ENCODE measurements at regions not wholly inside any gene's neighbourhood (a gene's known extent, or its start where the extent isn't known, plus 50 kb on each side); places are given as distances from the start of the nearest gene placed in this dataset.

DNA sequence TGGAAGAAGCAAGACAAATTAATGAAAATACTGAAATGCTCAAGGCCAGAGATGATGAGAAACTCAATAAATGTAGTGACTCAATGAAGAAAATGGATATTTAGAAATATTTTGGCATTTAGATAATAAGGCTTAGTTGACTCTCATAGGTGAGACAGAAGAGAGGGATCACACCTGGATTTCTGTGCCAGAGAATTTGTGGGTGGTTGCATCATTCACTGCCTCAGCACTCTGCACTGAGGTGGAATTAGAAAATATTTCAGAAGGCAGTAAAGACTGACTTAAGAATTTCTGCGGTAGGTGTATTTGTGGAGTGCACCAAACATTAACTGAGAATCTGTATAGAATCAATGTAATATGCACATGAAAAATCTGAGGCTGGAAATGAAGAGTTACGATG, 848.3 kb upstream of the PCDH9 start:
- DNase-seq, result no peak

DNA sequence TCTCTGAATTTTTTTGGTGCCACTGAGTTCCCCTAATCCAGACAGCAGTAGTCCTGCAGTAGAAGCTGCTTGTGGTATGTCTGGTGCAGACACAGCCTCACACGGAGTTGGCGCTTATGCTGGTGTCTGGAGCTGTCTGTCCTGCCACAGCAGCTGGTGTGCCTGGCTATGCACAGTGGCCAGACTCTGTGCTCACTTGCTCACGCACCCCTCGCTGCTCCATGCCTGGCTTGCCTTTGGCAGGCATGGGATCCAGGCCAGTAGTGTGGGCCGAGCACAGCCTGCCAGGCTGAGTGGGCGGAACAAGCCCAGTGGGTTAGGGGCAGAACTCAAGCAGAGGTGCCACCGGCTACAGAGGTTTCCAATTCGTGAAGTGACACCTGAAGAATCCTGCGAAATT, 845.9 kb upstream of the PCDH9 start:
- DNase-seq, result no peak

DNA sequence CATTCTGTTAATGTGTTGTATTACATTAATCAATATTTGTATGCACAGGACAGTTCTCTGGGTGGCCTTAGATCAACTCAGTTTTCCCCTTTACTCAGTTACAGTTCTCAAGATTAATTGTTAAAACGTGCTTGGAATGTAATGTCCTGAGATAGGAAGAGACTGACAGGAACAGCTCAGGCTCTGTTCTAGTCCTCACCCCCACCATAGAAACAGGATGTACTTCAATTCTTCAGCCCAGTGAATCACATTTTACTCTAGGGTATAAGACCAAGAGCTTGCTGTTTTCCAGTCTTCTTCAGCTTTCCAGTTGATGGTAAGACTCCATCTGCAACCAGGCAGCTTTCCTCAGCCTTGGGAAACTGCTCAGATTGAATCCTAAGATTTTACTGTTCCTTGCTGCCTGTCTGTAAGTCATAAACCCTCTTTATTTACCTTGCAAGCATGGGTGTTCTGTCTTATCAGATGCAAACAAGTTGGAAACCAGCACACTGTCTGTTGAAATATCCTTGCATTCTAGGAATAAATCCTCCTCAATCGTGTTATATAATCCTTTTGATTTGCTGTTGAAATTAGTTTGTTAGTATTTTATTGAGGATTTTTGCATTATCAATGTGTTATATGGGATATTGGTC, 836.9 kb upstream of the PCDH9 start:
- DNase-seq, result no peak

DNA sequence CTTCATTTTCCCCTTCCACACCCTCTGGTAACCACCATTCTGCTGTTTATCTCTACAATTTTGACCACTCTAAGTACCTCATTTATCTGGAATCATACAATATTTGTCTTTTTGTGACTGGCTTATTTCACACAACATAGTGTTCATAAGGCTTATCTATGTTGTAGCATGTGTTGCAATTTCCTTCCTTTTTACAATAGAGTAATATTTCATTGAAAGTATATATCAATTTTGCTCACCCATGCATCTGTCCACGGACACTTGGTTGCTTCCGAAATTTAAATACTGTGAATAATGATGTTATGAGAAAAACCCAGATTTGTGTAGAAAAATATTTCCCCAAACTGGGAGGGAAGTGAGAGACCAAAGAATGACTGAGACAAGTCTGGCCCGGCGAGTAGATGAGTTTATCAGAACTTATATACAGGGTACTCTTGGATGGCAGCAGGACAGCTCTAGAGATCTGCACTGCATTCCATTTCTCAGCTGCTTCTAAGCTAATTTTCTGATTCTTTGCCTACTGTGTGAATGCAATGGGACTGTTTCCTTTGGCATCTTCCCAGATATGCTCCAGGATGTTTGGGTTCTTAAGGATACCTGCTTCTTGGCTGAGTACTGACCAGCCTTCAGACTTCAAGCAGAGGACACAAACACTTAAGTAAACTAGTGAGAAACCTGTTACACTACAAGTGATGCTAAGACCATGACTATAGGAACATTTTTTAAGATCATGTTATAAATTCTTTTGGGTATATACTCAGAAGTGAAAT, 834.0 kb upstream of the PCDH9 start:
- DNase-seq, result no peak

DNA sequence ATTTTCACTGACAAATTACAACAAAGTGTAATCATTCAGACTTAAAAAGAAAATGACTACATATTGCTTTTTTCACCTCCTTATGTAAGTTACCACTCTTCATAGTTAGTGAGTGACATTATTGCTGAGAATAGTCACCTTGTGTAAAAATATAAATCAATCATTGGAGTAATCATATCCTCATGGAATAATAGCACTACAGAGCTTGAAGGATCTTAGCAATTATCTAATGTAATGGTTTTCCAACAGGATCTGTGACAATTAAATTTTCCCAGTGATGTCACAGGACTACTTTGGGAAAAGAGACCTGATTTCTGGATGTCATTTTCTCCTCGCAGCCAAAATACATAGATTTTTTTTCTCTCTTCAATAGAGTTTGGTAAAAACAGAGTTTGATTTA, 833.0 kb upstream of the PCDH9 start:
- DNase-seq, result no peak

DNA sequence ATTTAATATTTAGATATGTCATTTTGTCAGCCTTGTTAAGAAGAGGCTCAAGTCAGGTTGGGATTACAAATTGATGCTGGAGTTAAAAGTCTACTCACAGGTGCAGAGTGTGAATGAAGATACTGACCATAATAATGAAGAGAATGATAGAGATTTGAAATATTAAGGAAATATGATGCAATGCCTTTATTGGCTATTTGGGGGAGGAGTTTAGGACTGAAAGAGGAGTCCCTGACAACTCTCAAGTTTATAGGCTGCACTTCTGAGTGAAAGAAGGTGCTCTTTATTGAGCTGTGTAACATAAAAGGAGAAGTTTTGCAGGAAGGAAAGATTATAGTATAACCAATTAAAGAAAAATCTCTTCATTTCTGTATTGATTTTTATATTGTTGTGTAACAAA, 827.7 kb upstream of the PCDH9 start:
- DNase-seq, result no peak

DNA sequence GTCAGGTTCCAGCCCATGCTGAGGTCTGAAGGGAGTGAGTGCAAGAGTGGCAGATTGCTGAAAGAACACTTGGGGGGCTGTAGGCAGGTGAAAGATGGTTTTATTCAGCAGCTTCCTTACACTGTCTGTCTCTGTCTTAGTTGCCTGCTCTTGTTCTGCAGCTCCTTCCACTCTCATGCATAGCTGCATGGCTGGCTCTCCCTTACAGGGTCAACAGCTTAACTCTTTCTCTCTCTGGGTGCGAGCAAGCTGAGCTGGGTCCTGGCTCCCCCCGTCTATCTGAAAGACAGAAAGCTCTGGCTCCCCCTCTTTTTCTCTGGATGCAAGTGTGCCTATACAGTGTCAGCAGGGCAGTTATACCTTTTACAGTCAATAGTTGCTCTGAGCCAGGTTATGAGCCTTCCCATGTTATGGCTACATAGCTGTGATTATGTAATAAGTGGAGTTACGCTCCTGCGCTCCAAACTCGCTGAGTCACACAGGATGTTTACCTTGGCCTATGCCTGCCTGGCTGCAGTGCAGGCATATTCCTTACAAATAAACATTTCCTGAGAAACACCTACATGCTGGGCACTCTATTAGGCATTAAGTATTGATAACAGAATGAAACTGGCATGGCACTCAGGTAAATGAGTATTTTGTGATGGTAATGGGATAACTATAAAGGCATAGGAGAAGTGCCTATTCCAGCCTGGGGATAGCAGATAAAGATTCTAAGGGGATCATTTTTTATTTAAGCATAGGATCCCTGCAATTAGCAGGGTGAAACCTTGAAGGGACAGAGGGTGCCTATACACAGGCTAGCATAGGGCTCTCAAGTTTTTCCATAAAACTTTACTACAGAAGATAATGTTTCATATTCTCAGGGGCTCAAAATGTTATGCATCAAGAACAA, 826.9 kb upstream of the PCDH9 start:
- peak; percentile 5 for DNase-seq

DNA sequence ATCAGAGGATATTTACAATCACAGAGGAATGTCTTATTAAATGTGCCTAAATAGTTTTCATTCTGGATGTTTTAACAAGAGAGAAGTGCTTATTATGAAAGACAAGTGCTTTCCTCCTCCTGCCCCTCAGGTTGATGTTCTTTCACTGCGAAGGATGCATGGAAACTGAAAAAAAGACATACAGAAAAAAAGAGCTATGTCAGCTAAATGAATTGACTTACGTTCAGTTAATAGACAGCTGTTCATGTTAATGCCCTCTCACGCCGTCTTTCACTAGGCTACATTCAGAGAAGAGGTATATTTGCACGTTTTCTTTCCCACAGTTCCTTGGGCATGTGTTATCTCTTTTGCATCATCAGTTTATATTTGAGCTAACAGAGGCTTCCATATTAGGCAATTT, 821.8 kb upstream of the PCDH9 start:
- no peak for DNase-seq

DNA sequence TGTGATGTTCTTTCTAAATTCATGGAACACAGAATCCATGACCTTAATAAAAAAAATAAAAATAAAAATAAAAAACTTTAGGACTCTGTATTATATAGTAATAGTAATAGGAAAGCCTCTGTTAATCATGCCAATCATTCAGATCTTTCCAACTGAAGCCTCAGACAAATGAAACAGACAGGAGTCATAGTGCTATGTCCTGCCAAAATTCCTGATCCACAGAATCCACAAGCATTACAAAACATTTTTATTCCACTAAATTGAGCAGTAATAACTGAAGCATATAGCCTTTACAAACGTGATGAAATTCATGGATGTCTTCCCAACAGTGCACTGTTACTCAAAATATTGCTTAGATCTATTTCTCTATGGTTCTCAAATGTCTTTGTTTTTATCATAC, 820.6 kb upstream of the PCDH9 start:
- peak; percentile 4 for DNase-seq

DNA sequence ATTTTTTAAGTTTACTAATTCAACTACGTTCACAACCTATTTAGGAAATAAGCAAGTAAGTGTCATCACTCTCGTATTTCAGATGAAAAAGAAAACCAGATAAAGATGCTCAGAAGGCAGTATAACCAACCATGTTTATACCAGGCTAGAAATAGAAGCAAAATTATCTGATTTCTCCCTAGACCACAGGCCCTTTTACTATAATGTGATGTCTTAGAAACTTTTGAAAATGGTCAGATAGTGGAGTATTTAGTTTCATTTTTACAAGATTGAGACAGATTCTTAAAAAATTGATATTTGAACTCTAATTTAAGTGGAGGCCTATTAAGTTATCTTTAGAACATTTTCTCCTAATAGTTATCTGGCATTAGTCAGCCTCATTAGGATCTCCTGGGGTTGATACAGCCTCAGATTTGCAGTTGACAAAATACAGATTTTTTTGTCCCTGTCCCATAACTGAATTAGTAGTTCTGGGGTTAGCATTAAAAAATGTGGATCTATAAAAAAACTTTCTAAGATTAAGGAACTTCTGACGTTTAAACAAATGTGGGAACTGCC, 818.7 kb upstream of the PCDH9 start:
- DNase-seq, result no peak

DNA sequence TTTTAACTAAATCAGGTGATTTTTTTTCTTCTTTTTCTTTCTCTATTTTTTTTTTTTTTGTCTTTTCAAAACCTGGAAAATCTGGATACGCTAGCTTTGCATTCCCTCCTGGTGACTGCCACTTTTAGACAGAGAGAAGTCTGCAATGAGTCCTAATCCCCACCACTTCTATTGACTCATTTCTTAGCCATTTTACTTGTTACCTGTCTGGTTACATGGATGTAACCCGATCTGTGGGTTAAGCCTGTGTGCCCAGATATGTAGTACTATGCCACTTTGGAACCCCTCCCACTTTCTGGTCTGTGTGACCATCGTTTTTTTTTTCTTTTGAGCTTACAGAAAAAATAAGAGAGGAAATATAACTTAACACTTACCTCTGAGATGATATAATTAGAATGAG, 817.8 kb upstream of the PCDH9 start:
- DNase-seq, result no peak

DNA sequence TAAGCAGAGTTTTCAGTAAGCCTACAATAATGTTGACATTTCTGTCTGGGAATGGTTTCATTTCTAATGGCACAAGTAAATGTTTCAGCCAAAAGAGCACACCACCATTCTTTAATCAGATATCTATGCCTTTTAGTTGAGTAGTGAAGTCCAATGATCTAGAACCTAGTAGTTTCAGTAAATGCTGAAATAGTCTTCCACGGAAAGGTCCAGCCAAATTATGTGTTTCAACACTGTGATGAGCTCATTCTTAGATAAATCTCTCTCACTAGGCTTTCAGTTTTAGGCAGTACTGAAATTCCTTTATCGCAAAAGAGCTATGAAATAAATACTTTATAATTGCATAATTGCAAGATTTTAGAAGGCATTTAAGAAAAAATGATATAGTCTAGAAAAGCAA, 816.8 kb upstream of the PCDH9 start:
- DNase-seq, result no peak

DNA sequence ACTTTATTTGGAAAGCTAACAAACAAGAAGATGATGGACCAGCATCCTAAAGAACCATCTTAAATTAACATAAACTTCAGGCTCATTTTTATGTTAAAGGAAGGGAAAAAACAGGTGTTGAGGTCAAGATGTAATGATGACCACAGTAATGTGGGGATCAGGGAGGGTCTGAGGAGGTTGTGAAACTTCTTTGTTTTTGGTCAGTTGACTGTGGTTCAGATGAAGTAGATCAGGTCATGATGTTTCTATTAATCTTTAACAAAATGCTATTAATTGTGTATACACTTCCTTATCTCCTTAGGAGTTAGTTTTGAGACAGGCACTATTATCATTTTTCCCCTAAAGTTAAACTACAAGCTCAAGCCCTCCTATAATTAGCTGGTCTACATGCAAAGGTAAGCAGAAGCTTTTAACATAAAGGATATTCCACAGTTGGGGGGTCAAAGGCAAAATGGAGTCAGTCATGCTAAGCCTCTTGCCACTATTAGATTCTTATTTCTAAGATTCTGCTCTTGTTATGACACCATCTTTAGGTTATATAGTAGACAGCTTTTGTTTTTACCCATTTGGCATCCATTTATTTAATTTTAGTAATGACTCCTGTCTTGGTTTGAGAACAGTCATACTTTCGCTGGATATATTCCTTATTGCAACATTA, 800.1 kb upstream of the PCDH9 start:
- no peak for DNase-seq

DNA sequence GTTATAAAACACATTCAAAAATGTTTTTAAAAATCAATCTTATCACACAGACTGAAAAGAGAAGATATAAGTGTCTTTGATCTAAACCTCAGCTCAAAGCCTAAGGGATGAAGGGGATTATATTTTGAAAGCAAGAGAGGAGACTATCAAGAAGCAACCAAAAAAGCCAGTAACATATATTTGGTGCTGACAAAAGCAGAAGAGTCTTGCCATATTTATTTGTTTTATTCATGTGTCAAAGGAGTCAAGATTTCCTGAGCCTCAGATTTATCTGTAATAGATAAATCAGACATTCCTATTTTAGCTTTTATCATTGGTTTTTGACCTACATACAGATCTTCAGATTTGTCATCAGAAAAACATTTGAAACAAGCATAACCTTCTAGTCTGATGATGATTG, 798.6 kb upstream of the PCDH9 start:
- no peak for DNase-seq

DNA sequence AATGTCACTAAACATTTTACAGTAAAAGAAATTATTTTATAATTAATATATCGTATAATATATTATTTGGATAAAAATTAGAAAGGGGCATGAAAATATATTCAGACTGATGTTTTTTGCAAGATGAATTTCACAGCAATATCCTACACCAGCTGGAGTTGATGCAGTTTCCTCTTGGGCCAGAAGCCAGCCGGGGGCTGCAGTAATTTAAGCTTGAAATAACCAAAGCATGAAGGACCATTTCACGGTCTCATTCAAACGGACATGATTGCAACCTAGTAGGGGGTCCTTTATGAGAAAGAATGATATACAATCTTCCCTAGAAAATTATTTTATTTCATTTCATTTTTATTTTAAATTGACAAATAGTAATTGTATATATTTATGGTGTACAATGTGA, 797.2 kb upstream of the PCDH9 start:
- peak; percentile 69 for DNase-seq

DNA sequence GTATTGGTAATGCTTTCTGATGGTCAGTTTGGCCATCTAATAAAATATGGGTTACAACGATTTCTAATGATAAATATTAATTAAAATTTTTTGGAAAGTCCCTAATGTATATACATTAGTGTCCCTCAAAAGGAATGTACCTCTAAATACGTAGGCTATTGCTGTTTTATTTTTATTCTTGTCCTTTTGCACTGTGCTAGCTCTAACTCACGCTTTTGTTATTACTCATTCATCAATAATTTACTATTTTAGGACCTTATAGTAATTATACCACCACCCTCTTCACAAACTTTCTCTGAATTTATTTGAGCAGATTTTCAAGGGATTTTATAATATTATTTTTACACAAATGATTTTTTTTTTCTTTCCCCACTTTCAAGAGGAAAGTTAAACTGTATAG, 795.9 kb upstream of the PCDH9 start:
- no peak for DNase-seq

DNA sequence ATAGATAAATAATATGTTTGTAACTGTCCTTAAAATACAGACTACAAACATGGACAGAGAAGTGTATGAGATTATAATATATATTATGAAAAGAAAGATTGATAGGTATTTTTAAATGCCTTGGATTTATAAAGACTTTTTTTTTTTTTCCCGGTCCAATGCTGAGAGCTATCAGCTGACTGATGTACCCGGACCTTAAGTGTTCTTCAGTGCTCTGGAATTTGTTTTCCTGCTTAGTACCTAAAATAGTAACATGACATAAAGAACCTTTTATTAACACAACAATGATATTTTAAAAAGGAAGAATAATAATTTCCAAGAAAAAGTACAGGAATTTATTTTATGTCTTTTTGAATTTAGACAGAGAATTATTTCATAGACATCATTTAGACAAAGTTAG, 795.5 kb upstream of the PCDH9 start:
- no peak for DNase-seq

DNA sequence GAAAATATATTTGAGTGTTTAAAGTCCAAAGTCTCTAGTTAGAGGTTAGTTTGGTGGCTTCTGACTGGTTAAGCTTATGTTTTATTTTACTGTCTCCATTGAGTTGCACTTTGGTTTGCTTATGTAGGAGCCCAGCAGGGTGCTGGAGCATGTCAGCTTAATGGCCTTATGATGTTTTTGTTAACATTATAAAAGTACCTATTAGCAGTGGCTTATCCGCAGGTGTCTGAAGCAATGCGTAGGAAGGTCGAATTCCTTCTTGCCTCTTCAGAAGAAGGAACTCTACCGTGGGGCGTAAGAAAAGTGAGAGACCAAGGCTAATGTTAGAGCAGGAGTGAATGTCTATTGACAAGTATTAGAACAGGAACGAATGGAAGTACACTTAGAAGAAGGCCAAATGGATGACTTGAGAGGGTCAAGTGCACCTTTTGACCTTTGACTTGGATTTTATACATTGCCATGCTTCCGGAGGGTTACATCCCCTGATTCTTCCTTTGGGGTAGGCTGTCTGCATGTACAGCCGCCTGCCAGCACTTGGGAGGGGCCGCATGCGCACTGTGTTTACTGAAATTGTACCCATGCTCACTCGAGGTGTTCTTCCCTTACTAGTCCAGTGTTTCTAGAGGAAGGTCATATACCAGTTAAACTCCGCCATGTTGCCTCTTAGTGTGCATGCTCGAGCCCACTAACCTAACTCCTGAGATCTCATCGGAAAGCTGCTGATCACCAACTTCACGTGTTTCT, 793.9 kb upstream of the PCDH9 start:
- DNase-seq, result no peak

DNA sequence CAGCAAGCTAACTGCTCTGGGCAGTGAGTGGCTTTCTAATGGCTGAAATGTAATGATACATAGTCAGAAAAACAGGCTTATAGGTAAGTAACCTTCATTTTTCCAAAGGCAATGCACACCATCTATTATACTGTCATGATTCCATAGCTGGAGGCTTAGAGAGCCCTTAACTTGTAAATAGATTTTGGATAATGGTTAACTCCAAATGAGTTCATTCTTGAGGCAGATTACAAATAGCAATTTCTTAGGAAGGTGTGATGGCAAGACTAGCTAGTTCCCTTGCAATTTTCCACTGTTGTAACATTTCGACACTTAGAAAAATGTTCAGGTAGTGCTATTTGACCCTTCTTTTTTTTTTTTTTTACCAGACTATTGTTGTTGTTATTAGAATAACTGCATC, 789.8 kb upstream of the PCDH9 start:
- no peak for DNase-seq

DNA sequence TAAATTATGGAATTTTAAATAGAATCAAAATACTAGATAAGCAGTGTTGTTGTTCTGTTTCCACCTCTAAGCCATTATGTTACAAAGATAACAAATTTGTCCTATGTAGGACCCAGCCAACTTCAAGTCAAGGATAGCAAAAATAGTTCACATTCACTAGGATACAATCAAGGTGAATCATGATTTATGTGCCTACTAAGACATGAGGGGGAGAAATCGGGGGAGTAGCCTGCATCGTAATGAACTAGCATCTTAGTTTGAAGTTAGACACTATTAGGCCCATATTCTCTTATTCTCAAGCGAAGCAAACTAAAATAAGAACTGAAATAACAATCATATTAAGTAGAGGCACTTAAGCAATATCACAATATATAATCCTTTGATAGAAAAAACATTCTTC, 779.4 kb upstream of the PCDH9 start:
- no peak for DNase-seq

DNA sequence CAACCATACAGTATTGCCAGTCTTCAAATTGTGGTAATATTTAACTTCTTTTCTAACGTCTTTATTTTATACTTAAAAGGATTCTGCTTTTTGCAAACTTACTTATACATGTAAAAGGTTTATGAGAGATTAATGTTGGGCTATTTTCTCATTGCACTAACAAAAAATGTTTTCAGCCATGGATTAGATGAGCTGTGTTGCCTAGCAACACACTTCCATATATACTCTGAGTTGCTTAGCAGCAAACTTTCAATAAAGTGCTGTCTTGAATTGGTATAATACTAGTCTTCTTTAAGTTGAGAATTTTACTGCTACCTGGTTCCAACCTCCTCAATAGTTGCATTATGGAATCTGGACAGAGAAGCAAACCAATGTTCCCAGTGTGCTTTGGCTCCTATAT, 777.4 kb upstream of the PCDH9 start:
- DNase-seq, result no peak

DNA sequence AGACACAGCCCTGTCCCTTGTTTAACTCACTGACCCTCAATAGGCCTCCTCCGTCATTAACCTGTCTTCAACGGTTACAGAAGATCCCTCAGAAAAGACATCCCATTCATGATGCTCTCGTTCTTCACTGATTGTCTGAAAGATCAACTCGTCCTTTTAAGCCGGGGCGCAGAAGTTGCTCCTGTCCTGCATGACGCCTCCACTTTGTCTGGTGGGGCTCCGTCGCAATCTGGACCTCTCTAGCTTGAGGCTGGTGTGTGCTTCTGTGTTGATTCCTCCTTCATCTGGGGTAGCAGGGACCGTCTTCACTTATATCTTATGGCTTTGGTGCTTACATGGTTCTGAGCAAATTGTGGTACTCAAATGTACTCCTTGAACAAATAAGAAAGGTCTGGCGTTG, 766.0 kb upstream of the PCDH9 start:
- DNase-seq, result no peak

Data from eye (tissue), 1 donor.